GM18499 (cell line): ENCODE measurements at regions not wholly inside any gene's neighbourhood (a gene's known extent, or its start where the extent isn't known, plus 50 kb on each side); places are given as distances from the start of the nearest gene placed in this dataset.

Source experiments
- ATAC-seq: cut with Tn5 transposase; IDR thresholded peaks from one replicate; pipeline ENCODE4 v1.9.1; 2021; ENCODE audit warnings: moderate number of reproducible peaks; ENCODE audit not compliant: insufficient read depth, unreplicated experiment

DNA sequence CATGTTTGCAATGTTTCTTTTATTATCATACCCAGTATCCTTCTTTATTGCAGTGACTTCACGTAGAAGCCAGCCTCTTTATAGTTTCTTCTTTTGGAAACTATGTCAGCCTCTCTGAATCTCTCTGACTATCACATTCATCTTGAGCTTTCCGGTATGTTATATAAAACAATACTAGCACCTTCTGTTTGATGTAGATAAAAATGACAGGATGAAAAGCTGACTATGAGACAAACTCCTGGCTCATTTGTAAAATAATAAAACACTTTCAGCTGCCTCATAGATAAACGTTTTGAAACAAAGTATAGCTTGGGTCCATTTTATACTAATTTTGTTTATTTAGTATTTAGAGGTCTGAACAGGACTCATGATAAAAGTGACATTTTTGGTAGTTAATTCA, 1145.4 kb upstream of the NUDT12 start:
- no peak for ATAC-seq

DNA sequence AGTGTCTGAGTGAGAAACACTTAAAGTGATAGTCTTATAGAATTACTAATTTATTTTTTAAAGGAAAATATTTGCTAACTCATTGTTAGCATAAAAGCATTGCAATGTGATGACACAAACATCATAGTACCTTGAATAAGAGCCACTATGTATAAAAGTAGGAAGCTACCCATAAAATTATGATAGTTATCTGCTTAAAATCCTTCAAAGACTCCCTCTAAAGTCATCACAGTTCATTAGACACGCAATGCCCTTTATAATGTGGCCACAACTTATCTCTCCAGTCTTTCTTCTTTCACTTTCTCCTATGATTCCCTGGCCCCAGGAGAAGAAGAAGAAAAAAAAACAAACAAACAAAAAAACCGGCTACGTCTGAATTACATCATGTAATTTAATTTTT, 1144.0 kb upstream of the NUDT12 start:
- ATAC-seq: no peak

DNA sequence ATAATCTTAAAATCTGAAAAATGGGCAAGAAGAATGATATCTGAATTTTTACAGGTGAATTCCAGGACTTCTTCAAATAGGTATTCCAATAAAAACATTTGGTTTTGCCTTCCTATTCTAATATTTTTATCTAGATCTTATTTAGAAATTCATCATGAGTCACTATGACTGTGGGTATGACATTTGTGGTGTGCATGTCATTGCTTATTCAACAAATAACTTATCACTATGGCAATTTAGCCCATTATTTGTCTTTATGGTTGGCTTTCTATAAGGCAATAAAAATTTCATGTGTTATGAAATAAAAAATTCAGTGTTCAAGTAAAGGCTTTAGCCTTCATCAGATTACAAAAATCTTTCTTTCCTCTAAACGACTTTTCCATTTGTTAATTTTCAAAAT, 1139.6 kb upstream of the NUDT12 start:
- ATAC-seq: no peak

DNA sequence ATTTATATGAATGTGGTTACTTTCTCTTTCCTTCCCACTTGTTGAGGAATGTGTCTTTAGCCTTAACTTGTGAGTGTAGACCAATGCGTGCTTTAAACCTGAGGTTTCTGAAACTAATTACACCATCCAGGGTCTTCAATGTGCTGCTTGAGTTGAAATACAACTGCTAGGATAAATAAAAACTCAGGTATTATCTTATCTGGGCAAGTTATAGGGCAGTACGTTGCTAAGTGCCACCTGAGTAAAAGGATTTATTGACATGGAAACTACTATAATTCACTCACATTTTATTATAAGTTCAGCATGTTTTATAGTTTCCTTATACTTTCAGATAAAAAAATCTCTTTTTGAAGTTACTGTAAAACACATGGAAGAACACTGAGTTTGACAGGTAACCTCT, 1136.8 kb upstream of the NUDT12 start:
- no peak for ATAC-seq

DNA sequence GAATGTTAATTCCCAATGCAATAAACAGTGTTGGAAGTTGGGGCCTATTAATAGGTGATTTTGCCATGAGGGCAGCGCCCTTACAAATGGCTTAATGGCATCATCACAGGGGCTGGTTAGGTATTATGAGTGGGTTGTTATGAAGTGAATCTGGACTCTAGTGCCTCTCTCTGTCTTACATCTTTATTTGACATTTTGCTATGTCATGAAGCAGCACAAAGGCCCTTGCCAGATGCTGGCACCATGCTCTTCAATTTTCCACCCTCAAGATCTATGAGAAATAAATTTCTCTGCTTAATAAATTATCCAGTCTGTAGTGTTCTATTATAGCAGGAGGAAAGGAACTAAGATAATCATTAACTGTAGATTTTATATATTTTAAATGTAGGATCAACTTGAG, 1098.7 kb upstream of the NUDT12 start:
- ATAC-seq: no peak

DNA sequence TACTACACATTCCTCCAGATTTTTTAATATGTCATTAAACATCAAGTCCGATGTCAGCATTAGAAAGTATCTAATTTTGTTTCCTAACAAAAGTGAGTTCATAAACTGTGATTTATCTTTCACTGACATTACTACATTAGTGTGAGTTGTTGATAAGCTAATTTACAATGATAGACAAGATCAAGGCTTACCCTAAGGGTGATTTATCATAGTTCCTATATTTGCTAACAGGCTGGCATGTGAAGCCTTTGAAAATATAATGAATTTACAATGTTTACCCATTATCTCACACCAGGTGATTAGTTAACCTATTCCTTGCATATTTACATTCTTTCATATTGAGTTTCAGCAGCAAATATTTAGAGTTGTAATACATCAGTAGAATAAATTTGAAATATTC, 1096.9 kb upstream of the NUDT12 start:
- no peak for ATAC-seq

DNA sequence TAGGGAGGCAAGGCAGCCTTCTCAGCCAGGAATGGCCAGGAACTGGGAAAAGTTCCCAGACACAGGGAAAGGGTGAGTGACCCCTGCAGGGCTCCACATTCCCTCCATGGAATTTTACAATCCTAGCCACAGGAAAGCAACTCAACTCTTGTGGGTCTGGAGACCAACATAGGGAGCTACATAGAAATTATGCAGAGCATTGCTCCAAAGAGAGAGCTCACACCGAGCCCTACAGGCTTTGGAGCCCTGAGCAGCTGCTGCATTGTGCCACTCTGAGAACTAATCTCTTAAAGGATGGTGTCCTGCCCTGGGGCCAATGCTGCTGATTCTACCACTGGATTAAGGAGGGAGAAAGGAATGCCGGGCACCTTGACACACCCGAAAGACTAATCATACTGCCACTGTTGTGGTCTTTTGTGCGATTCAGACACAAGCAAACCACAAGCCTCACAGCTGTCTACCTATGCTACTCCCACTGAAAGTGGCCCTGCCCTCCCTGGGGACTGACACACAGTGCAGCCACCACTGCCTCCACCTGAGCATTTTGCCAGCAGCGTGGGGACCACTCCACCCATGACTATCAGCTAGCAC, 1089.8 kb upstream of the NUDT12 start:
- ATAC-seq: no peak

DNA sequence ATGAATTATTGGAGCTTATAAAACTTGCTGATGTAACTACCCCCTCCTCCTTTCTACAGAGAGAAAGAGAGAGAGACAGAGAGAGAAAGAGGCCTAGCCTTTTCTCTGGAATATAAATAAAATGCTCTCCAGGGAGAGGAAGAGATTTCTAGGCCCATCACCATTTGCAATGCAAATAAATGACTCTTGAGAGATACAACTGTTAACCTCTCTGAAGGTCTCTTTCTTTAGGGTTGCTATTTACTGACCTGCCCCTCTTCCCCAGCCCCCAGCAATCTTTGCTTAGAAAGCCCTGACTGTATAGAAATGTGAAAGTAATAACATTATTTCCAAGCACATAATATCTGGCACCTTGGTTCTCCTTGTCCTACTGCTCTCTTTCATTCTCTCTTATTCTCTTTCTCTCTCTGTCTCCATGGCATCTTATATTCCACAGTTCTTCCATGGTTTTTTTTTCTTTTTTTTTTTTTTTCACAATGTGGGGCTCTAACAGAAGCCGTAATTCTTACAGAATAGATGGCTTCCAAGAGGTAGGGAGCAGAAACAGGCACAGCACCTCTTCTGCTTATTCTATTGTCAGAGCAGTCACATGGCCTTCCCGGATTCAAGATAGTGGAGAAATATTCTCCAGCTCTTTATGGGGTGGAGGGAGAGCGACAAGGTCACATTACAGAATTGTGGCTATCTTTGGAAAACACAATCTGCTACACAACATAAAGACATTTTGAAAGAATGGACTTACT, 1087.9 kb upstream of the NUDT12 start:
- no peak for ATAC-seq

DNA sequence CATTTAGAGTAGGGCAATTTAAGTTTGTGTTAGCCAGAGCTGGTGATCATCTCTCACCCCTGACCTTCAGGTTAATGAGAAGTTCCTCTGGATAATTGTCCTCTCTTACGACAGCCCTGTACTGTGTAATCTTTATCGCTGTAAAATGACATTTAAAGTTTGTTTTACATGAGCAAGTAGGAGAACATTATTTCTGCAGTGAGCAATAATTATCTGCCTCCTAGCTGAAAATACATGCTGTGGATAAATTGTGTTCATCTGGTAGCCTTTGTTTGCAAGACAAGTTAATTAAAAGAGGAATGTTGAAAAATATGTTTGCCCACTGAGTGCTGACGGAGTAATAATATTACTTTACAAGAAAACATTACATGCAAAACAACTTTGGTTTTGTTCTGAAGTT, 1083.8 kb upstream of the NUDT12 start:
- no peak for ATAC-seq

DNA sequence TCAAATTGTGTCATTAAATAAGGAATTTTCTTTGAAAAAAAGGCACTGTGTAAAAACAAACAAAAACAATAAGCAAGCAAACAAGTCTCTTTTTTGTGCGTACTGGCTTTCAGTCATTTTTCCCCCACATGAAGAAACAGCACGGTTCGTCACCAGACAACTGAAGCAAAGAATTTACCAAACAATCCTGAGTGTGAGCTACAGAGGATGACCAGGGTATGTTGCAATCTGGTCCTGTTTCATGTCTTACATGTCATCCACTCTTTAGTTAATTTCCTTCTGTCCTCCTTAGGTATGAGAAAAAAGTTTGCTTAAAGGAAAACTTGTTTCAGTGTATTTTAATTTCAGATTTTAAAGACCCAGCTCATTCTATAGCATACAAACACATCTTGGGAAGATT, 1080.7 kb upstream of the NUDT12 start:
- no peak for ATAC-seq

DNA sequence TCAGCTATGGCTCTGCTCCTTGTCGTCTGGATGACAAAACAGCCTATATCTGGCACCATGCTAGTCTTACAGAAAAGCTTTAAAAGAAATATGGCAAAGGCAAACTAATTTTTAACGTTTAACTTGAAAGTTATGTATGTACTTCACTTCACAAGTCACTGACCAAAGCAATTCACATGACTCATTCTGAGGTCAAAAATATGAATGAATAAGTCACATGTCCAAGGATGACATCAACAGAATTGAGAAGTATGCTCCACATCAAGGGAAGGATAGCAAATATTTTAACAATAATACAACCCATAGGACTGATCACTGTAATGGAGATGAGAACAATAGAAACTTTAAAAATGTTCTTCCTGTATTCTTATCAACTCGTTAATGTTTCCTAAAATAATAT, 1072.6 kb upstream of the NUDT12 start:
- no peak for ATAC-seq

DNA sequence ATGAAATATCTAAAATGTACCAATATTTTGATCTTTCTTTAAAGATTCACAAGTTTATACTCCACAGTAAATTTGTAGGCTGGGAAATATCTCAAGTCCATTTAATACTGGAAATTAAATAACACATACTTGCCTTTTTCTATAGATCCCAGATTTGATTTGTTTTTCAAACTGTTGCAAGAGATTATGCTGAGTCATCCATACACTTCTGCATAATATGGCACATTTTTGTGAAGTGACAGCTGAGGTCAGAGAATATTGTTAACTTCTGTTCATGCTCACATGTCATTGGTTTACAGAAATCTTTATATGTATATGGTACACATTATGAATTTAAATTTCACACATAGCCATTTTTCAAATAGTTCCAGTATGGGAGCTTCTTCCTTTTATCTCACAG, 1066.3 kb upstream of the NUDT12 start:
- no peak for ATAC-seq

DNA sequence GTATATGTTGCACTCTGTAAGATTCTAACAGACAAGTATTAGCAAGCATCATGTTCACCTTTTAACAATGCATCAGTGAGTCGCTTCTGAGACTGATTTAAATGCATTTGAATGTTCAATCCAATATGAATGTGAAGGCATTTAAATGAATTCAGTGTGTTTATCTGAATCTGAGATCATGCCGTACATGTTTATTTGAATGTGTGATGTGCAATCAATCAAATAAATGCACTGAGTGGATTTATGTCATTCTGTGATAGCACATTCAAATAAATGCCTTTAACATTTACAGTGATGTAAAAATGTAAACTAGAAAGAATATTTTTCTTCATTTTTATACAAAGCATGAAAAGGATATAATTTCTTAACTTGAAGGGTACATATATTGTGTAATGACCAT, 1063.5 kb upstream of the NUDT12 start:
- ATAC-seq: no peak

DNA sequence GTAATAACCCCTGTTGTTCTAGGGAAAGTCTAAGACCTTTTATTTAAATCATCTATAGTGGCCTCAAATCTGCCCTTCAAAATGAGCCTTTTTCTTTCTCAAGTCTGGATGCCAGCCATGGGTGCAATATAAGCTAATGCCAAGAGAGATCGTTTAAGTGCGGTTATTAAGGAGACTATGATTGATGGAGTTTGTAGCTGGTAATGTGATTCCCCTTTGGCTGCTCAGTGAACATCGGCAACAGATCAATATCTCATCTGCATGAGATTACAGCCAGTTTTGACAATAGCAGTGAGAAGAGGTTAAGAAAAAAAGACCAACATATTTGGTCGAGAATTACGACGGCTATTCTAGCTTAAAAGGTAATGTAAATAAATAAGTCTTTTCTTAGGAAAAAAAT, 1049.4 kb upstream of the NUDT12 start:
- no peak for ATAC-seq

DNA sequence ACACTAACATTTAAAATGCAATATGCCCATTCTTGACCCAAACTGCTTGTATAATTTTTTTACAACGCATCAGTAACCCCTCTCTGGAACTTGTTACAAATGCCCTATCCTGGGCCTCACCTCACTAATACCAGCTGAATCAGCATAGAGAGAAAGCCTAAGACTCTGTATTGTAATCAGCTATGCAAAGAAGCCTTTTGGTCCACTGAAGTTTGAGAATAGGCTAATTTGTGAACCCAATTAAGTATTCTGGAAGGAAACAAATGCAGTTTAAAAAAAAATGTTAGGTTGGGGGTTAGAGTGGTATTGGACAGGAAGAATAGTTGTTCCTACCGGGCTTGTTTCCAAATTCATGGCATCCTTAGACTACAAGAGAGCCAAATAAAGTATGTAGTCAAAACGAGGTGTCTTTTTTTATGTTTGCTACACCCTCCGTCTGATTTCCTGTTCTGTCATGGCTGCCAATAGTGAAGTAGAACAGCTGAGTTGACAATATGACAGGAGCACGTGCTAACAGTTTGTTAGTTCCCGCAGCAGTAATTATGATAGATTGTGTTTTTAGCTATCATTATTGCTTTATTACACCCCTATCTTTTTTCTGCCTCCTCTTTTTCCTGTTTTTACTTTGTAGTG, 1048.7 kb upstream of the NUDT12 start:
- no peak for ATAC-seq

DNA sequence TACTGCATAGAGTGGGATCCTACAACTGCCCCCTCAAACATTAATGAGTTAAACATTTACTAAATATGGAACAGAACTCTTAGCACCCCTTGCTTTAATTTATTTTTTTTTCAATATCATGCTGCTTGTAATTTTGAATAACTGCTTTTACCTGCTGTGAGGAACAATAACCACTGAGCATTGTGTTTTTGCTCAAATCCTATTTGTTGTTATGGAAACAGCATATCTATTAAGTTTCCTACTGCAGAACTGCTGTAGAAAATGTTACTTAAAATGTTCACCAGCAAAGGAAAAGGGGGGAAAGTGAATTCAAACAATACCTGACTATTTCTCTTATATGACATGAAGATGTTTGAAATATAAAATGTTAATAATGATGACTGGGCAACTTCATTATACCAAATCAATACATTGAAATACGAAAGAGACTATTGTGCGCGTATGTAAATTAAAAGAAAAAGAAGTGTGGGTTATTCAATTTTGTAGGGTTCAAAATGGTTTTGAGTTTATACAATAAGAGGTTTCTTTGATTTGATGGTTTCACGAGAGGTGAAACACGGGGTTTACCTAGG, 1043.8 kb upstream of the NUDT12 start:
- ATAC-seq: no peak

DNA sequence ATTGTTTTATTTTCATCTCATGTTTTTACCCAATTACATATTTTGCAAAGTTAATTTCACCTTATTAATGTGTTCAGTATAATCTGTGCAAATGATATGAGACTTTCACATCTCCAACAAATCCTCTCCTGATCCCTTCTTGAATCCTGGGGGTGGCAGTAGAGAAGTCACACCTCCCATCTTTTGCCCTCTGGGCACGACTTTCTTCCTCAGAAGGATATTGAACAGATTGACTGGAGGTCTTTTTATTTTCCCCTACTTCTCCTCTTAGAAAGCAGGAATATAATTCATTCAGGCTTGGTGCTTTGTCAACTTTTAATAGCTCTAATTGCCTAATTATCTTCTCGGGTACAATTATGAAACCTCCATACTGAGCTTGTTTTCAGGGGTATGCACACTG, 1037.1 kb upstream of the NUDT12 start:
- ATAC-seq: no peak

DNA sequence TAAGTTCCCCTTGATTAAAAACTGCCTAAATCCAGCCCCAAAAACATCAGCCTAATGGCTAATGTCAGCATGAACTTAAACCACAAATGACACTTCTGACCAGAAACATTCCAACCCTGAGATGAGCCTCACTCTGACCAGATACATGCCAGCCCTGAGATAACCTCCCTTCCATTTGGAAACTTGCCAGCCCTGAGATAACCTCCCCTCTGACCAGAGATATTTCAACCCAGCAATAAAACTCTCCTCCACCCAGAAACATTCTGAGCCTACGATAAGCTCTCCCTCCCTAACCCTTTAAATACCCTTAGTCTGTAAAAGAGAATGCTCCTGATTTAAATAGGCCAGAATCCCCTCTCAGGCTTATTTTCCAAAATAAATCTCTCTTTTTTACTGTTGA, 1035.7 kb upstream of the NUDT12 start:
- no peak for ATAC-seq

DNA sequence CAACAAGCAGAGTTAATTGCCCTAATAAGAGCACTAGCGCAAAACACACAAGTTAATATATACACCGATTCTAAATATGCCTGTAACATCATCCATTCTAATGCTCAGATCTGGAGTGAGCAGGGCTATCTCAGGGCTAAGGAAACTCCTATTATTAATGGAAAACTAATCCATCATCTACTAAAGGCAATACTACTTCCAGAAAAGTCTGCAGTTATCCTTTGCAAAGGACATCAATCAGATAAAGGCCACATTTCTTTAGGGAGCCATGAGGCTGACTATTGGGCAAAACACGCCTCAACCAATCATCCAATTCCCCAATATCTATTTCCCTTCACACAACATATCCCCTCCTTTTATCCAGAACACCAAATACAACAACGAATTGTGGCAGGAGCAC, 1032.3 kb upstream of the NUDT12 start:
- ATAC-seq: no peak

DNA sequence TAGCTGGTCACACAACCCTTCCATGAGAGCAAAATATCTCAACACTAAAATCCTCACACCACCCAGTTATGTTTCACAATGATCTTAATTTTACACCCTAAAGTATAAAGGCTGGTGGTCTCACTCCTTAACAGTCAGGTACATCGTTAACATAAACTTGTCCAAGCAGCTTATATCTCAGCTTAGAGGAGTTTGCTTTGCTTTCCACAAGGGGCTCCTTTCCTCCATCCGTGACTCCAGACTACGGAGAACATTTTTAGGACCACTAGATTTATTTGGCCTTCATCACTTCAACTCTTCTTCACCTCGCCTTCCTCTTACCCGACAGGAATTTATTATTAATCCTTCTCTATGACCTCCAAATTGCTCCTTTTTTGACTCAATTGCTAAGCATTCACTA, 1014.1 kb upstream of the NUDT12 start:
- no peak for ATAC-seq

DNA sequence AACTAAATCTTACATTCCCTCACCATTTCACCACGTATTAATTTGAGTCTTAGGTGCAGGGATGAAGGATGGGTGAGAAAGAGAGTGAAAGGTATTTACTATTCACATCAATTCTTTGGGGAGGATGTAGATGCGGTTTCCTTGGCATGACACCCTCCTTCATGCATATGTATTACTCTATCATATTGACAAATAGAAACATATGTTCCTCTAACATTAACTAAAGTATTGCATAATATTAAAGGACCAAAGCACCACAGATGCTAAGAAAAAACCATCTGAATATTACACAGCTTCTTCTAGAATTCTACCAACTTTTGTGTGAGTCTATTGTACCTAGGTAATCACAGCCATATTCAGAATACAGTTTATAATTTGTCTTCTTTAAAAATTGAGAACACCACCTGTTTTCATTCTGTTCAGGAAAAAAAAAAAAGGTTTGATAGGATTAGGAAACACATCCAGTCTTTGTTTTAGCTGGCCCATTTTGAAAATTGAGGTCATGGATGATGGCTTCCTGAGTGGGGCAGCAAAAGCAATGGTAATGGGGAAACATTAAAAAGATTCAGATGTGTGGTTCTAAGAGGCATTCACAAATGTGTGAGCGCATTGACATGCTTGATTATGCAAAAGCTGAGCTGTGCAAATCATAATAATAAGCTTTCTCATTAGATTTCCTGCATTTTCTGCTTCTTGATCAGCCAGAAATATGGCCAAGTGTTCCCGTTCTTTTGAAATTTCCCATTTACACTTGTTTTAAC, 1011.5 kb upstream of the NUDT12 start:
- ATAC-seq: no peak
